ENCODE measurements at regions not wholly inside any gene's neighbourhood (a gene's known extent, or its start where the extent isn't known, plus 50 kb on each side); places are given as distances from the start of the nearest gene placed in this dataset.

DNA sequence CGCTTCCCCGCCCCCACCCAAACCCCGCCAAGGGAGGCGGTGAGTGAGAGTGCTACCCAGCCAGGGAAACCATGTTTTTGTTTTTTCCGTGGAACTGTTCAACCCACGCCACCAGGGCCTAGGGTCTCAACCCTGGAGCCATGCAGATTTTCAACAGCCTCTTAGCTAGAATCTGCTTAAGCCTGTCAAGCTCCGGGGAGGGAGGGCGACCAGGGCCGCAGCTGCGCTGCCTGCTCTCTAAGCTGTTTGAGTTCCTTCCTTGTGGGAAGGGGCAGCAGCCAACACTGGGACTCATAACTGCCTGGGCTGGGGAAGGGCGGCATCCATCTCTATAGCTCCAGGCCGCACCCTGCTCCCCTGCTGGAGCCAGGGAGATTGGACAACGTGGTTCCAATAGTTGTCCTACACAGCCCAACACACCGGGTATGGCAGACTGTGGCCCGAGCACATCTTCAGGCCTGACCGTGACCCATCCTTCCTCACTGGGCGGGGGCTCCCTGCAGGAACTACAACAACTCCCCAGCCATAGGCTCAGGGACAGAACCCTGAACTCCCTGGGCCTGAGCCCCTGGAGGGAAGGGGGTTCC lies 1065.7 kb upstream of the MANEA start:
- DNase-seq: no peak

DNA sequence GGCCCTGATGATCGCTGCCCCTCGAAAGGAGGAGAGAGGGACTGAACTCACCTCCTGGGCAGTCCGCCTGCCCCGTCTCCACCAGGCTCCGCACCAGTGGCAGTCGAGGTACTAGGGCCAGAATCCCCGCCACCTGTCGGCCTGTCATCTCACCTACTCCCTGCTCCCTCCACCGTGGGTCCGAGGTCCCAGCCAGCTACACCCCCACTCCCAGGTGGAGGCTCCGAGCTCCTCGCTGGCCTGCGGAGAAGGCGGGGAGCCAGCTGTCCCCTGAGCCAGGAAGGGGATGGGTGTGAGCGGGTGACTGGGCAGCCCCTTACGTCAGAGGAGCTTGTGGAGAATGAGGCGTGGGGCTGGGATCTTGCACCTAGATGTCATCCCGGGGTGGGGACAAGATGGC lies 1066.5 kb upstream of the MANEA start:
- no peak for DNase-seq

DNA sequence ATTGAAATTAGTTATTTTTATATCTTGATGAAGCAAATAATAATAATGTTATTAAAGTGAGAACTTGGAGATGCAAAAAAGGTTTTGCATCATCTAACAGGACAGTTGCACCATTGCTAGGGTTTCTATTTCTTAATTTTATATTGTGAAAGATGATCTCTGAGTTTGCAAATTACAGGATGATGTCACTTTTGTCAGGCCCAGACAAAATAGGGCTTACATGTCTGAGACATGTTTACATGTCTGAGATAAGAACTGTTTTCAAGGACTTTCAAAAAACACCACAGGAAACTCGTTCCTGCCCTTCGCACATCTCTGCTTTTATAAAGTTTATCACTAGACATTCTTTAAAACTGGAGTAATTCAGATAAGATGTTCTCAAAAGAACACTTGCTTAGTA lies 1075.8 kb upstream of the MANEA start:
- no peak for DNase-seq

GRCh38 chr6:94498099-94498498 lies 1078.7 kb upstream of the EPHA7 start:
- DNase-seq: no peak

DNA sequence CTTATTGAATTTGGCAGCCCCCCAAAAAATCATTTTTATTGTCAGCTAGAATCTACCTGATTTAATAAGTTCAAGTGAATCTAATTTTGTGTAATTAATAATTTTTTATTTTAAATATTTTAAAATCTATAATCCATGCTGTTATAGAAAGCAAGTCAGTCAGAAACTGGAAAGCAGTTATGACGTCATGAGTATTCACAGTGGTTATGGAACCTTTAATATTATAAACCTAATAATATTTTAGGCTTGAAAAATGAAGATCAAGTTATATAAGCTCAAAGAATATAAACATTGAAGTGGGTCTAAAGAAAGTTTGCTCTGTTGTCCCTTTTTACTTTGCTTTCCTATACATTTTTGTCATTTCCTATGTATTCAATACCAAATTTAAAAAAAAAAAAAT lies 1075.1 kb upstream of the EPHA7 start:
- no peak for DNase-seq

- DNase-seq: no peak
Measured at GRCh38 chr6:94487371-94487770, 1068.0 kb upstream of the EPHA7 start.

GRCh38 chr6:94478133-94479005 lies 1059.0 kb upstream of the EPHA7 start:
- no peak for DNase-seq

GRCh38 chr6:94468830-94469229 lies 1049.5 kb upstream of the EPHA7 start:
- no peak for DNase-seq

DNA sequence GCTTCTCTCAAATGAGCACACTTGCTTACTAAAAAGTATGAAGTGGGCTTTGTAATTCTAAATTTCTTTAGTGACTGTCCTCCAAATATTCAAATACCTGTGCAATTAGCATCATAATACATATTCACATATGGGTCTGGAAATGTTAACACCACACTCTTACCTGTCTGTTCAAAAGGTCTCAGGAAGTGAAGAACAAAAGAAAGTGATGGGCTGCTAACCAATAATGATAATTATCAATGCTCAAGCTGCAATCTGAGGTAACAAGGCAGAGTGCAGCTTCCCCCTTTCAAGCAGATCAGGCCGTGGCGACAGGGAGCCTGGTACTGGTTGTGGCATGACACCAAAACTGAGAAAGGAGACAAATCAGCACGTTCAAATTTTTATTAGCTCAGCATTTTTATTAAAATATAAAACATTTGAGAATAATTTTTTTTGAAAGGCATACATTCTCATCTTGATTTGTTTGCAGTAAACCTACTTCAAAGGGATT lies 1044.7 kb upstream of the EPHA7 start:
- no peak for DNase-seq

DNA sequence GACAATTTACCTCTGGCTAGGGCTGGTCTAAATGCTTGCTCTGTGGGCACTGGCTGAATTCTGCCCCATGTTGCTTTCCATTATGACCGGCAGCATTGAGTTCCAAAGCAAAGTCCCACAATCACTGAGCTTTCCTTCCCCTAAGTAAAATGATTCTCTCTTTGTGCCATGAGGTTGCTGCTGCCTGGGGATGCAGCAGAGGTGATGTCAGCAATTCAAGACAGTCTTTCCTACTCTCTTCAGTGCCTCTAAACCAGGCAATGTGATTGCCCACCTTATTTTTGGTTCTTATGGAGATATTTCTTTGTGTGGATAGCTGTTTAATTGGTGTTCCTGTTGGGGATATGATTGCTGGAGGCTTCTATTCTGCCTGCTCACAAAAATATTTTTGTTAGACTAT lies 1043.9 kb upstream of the EPHA7 start:
- DNase-seq: no peak

DNA sequence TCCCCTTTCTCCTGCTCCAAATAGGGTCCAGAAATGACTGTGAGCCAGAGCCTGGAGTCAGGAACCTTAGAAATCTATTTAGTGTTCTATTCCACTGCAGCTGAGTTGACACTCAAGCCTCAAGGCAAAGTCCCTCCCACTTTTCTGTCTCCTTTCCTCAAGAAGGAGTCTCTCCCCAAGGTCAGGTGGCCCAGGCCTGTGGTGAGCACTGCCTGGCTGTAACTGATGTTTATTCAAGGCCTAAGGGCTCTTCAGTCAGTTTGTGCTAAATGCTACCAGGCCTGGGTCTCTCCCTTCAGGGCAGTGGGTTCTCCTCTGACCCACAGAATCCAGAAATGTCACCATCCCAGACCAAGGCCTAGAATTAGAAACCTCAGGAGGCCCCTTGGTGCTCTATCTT lies 1042.9 kb upstream of the EPHA7 start:
- DNase-seq: no peak

GRCh38 chr6:94456266-94456665 lies 1036.9 kb upstream of the EPHA7 start:
- no peak for DNase-seq

- no peak for DNase-seq
Measured at GRCh38 chr6:94454231-94454630, 1034.9 kb upstream of the EPHA7 start.

DNA sequence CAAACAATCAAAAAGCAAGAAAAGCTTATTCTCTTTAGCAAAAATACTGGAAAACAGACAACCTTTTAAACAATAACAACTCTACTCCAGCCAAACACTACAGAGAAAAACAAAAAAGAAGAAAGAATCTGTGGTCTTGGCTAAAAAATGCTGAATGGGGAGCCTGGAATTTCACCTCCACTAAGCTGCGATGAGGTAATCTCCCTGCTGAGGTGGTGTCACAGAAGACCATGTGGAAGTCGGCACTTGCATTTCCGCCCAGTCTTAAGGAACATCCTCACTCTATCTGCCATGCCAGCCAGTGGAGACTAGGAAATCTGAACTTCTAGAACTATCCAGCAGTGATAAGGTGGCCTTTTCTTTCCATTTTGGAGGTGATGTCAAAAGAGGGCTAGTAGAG lies 1026.8 kb upstream of the EPHA7 start:
- DNase-seq: no peak

GRCh38 chr6:94443701-94444100 lies 1024.3 kb upstream of the EPHA7 start:
- DNase-seq: no peak

DNA sequence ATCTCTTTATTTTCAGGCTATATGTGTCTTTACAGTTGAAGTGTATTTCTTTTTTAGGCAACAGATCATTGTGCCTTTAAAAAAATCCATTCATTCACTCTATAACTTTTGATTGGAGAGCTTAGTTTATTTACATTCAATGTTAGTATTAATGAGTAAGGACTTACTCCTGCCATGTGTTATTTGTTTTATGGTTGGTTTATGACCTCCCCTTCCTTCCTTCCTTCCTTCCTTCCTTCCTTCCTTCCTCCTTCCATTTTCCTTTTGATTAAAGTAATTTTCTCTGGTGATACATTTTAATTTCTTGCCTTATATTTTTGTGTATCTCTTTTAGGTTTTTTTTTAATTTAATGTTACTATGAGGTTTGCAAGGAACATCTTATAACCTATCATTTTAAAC lies 1005.3 kb upstream of the EPHA7 start:
- DNase-seq: no peak

DNA sequence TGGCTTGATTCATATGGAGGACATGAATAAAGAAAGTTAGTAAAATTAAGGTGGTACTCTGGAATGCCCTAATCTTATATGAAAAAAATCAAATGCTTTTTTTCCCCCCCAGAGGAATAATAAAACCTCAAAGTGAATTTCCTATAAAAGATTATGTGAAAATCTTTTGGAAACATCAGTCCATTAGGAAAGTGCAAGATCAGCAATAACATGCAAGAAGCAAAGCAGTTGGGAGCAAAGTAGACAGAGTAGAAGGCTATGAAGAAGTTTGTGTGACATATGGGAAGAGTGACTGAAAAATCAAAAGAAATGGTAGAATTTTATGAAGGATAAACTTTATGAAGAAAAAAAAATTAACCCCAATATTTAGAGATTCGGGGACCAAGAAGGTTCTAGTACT lies 998.0 kb upstream of the EPHA7 start:
- no peak for DNase-seq

DNA sequence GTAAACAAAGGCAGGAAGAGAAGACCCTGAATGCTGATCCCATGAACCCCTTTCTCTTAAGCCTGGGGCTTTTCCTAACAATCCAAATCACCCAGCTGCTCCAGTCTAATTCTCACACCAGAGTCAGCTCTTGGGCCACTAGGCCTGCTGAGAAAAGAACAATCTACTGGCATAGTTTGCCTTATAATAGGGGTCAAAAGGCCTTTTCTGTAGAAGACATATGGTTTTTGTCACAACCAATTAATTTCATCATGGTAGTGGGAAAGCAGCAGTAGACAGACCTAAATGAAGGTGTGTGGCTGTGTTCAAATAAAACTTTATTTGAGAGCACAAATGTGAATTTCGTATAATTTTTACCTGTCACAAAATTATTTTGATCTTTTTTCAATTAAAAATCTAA lies 994.7 kb upstream of the EPHA7 start:
- DNase-seq: no peak

GRCh38 chr6:94401311-94401710 lies 982.0 kb upstream of the EPHA7 start:
- no peak for DNase-seq

DNA sequence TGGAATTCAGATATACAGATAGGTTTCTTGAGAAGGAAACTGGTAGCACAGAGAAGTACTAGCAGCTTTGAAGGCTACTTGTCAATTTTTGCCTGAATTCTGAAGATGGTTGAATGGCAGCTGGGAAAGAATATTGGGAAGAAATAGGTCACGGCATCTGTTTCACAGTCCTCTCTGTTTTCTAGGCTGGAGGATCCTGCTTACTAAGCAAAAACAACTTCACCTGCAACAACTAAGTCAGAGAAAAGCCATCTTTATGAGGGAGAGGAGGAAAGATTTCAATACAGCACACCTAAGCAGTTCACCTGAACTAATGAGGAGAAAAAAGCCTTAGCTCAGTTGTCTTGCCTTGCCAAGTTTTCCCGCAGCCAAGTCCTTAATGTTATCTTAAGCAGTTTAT lies 975.5 kb upstream of the EPHA7 start:
- DNase-seq: no peak

GRCh38 chr6:94389218-94389617 lies 969.9 kb upstream of the EPHA7 start:
- DNase-seq: no peak

GRCh38 chr6:94377835-94378234 lies 958.5 kb upstream of the EPHA7 start:
- no peak for DNase-seq

GRCh38 chr6:94376876-94377275 lies 957.5 kb upstream of the EPHA7 start:
- no peak for DNase-seq

- no peak for DNase-seq
Measured at GRCh38 chr6:94372229-94372628, 952.9 kb upstream of the EPHA7 start.

- no peak for DNase-seq
Measured at GRCh38 chr6:94367316-94367715, 948.0 kb upstream of the EPHA7 start.

Measured in CD4-positive, alpha-beta T cell treated with Interleukin-21 for 1 hour (primary cell).